ENCODE measurements at regions not wholly inside any gene's neighbourhood (a gene's known extent, or its start where the extent isn't known, plus 50 kb on each side); places are given as distances from the start of the nearest gene placed in this dataset.

DNA sequence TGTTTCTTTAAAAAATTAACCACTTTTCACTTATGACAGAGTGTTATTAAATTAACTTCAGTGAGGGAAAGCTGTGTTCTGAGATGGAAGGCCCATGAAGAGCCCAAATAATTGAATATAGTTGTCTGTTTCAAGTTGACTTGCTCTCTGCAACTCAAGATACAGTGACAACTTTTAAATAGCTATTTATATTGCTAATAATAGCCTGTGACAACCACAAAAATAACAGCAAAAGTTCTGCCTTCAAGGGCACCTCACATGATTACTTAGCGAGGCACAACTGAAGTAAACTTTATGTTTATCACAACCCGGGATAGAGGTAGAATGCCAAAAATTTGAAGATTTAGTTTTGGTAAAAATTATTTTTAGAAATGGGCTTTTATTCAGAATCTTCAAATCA is 167.3 kb upstream of the SCN7A start:
- intact Hi-C loops (cut with micrococcal nuclease; ENCODE audit: unreplicated experiment) (no loop called here), in situ Hi-C loops (cut with MboI) (no loop called here)
- no peak for DNase-seq (ENCODE audit: low read depth, low spot score)
- Histone ChIP-seq H3K4me1 (ENCODE audit: control insufficient read depth, insufficient read depth, low read length) (no peaks in the 10 kb centered on the region), H3K36me3 (ENCODE audit: control insufficient read depth in 2 of 2, insufficient read depth in 2 of 2, low read length in 1 of 2) (no peaks in the 10 kb centered on the region), H3K9me3 (replicated peaks; ENCODE audit: control insufficient read depth, insufficient read depth, low read length) (no peaks in the 10 kb centered on the region), H3K27ac (ENCODE audit: control insufficient read depth, insufficient read depth) (no peak overlapping the region), H3K27me3 (replicated peaks in 1 of 2; ENCODE audit: control insufficient read depth in 2 of 2, insufficient read depth in 2 of 2, low read length in 1 of 2) (no peaks in the 10 kb centered on the region), H3K79me2 (ENCODE audit: control insufficient read depth, insufficient read depth, low read length) (no peaks in the 10 kb centered on the region), H2AFZ (ENCODE audit: control insufficient read depth, low read depth, low read length) (no peak overlapping the region), H3K4me2 (ENCODE audit: control insufficient read depth, insufficient read depth) (no peak overlapping the region), H3K9ac (ENCODE audit: control insufficient read depth, insufficient read depth, low read length) (no peak overlapping the region), H3K4me3 (no peak overlapping the region), H4K20me1 (ENCODE audit: control insufficient read depth, insufficient read depth) (no peaks in the 10 kb centered on the region)
- RAD21 ChIA-PET (ENCODE audit: unreplicated experiment): no interaction called here
- 0% methylated on average over 2 of the region's 2 CpGs for WGBS (ENCODE audit: insufficient coverage, insufficient replicate concordance, low lambda C conversion rate, missing lambda C conversion rate)
- ATAC-seq: no peak
- no TSS peak for BruUV-seq (replicated peaks)
- POLR2A ChIA-PET: no interaction called here
- no peak for FAIRE-seq
- SMC1A ChIA-PET (ENCODE audit: uncharacterized antibody, unreplicated experiment): interaction anchor here (1.1 kb wide), 1 partner anchor 19 kb away, joined by 3 read pairs; no protein-coding TSS in a partner anchor
- CTCF ChIA-PET: no interaction called here
- TF ChIP-seq, protein P1, sequence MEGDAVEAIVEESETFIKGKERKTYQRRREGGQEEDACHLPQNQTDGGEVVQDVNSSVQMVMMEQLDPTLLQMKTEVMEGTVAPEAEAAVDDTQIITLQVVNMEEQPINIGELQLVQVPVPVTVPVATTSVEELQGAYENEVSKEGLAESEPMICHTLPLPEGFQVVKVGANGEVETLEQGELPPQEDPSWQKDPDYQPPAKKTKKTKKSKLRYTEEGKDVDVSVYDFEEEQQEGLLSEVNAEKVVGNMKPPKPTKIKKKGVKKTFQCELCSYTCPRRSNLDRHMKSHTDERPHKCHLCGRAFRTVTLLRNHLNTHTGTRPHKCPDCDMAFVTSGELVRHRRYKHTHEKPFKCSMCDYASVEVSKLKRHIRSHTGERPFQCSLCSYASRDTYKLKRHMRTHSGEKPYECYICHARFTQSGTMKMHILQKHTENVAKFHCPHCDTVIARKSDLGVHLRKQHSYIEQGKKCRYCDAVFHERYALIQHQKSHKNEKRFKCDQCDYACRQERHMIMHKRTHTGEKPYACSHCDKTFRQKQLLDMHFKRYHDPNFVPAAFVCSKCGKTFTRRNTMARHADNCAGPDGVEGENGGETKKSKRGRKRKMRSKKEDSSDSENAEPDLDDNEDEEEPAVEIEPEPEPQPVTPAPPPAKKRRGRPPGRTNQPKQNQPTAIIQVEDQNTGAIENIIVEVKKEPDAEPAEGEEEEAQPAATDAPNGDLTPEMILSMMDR (IDR thresholded peaks at IDR 0.05 in 2 of 3, conservative IDR thresholded peaks at IDR 0.05 in 1 of 3; ENCODE audit: control insufficient read depth in 2 of 3, extremely low read depth in 1 of 3, insufficient read depth in 1 of 3, low read depth in 3 of 3, low read length in 3 of 3): no peak
- TF ChIP-seq FOXM1 (IDR thresholded peaks at IDR 0.05; ENCODE audit: low read depth, low read length) (no peak), WRNIP1 (IDR thresholded peaks at IDR 0.05; ENCODE audit: borderline replicate concordance, low read depth, low read length) (no peak), STAT1 (conservative IDR thresholded peaks at IDR 0.05) (no peak), RAD51 (IDR thresholded peaks at IDR 0.05) (no peak), BCL11A (IDR thresholded peaks at IDR 0.05; ENCODE audit: low read depth, low read length) (no peak), NFYB (IDR thresholded peaks at IDR 0.05; ENCODE audit: insufficient read depth, low read depth, low read length) (no peak), MLLT1 (IDR thresholded peaks at IDR 0.05) (no peak), PAX8 (IDR thresholded peaks at IDR 0.05) (no peak)
- TF ChIP-seq, protein P2, sequence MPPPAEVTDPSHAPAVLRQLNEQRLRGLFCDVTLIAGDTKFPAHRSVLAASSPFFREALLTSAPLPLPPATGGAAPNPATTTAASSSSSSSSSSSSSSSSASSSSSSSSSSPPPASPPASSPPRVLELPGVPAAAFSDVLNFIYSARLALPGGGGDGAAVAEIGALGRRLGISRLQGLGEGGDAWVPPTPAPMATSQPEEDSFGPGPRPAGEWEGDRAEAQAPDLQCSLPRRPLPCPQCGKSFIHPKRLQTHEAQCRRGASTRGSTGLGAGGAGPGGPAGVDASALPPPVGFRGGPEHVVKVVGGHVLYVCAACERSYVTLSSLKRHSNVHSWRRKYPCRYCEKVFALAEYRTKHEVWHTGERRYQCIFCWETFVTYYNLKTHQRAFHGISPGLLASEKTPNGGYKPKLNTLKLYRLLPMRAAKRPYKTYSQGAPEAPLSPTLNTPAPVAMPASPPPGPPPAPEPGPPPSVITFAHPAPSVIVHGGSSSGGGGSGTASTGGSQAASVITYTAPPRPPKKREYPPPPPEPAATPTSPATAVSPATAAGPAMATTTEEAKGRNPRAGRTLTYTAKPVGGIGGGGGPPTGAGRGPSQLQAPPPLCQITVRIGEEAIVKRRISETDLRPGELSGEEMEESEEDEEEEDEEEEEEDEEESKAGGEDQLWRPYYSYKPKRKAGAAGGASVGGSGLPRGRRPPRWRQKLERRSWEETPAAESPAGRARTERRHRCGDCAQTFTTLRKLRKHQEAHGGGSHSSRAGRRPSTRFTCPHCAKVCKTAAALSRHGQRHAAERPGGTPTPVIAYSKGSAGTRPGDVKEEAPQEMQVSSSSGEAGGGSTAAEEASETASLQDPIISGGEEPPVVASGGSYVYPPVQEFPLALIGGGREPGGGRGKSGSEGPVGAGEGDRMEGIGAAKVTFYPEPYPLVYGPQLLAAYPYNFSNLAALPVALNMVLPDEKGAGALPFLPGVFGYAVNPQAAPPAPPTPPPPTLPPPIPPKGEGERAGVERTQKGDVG (CRISPR knock-in tag; IDR thresholded peaks at IDR 0.05): no peak
- TF ChIP-seq, protein P3, sequence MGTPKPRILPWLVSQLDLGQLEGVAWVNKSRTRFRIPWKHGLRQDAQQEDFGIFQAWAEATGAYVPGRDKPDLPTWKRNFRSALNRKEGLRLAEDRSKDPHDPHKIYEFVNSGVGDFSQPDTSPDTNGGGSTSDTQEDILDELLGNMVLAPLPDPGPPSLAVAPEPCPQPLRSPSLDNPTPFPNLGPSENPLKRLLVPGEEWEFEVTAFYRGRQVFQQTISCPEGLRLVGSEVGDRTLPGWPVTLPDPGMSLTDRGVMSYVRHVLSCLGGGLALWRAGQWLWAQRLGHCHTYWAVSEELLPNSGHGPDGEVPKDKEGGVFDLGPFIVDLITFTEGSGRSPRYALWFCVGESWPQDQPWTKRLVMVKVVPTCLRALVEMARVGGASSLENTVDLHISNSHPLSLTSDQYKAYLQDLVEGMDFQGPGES (IDR thresholded peaks at IDR 0.05): no peak
- TF ChIP-seq, protein P4, sequence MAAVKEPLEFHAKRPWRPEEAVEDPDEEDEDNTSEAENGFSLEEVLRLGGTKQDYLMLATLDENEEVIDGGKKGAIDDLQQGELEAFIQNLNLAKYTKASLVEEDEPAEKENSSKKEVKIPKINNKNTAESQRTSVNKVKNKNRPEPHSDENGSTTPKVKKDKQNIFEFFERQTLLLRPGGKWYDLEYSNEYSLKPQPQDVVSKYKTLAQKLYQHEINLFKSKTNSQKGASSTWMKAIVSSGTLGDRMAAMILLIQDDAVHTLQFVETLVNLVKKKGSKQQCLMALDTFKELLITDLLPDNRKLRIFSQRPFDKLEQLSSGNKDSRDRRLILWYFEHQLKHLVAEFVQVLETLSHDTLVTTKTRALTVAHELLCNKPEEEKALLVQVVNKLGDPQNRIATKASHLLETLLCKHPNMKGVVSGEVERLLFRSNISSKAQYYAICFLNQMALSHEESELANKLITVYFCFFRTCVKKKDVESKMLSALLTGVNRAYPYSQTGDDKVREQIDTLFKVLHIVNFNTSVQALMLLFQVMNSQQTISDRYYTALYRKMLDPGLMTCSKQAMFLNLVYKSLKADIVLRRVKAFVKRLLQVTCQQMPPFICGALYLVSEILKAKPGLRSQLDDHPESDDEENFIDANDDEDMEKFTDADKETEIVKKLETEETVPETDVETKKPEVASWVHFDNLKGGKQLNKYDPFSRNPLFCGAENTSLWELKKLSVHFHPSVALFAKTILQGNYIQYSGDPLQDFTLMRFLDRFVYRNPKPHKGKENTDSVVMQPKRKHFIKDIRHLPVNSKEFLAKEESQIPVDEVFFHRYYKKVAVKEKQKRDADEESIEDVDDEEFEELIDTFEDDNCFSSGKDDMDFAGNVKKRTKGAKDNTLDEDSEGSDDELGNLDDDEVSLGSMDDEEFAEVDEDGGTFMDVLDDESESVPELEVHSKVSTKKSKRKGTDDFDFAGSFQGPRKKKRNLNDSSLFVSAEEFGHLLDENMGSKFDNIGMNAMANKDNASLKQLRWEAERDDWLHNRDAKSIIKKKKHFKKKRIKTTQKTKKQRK (IDR thresholded peaks at IDR 0.05; ENCODE audit: low read depth, low read length): no peak
